Transverse colon (tissue), 4 donors: ENCODE measurements at regions not wholly inside any gene's neighbourhood (a gene's known extent, or its start where the extent isn't known, plus 50 kb on each side); places are given as distances from the start of the nearest gene placed in this dataset.

Source experiments
- DNase-seq: peaks from one replicate; pipeline ENCODE4 v3.0.0-alpha.2; 2019
- H3K27ac ChIP-seq, 4 donors: fragments of 200-600 bp; sonication (generic); 2 replicates each; pipeline ENCODE4 v1.5.1; 2016 to 2018; ENCODE audit warnings: inconsistent platforms in 4 of 4
- H3K27me3 ChIP-seq: fragments of 200-600 bp; sonication (generic); 2 replicates; pipeline ENCODE4 v1.5.1; 2017; ENCODE audit warnings: inconsistent platforms
- H3K36me3 ChIP-seq, 4 donors: fragments of 200-600 bp; sonication (generic); 2 replicates each; pipeline ENCODE4 v1.5.1; 2017 to 2019; ENCODE audit warnings: inconsistent platforms in 4 of 4
- H3K4me1 ChIP-seq, 4 donors: fragments of 200-600 bp; sonication (generic); 2 replicates each; pipeline ENCODE4 v1.5.1; 2017 to 2020; ENCODE audit warnings: inconsistent platforms in 4 of 4
- H3K4me3 ChIP-seq, 4 donors: fragments of 200-600 bp; sonication (generic); 1 replicate in 1 of 4; 2 replicates in 3 of 4; pipeline versions ENCODE4 v1.5.1 to v1.6.1; 2017 to 2019; ENCODE audit warnings: inconsistent platforms in 4 of 4
- H3K9me3 ChIP-seq, 2 donors: fragments of 200-600 bp; sonication (generic); 2 replicates each; pipeline ENCODE4 v1.5.1; 2017 to 2019; ENCODE audit warnings: inconsistent platforms in 2 of 2
- EP300 ChIP-seq: sonication (generic); formaldehyde crosslinking; IDR thresholded peaks from one replicate; pipeline ENCODE4 v1.6.1; 2017; ENCODE audit warnings: antibody characterized with exemption, low read depth
- POLR2A ChIP-seq: fragments of 450-650 bp; IDR thresholded peaks from one replicate; pipeline ENCODE4 v1.6.1; 2016; ENCODE audit warnings: antibody characterized with exemption, mild to moderate bottlenecking, moderate library complexity
- POLR2AphosphoS5 ChIP-seq, 3 donors: sonication (generic); formaldehyde crosslinking; IDR thresholded peaks; one replicate each; pipeline ENCODE4 v1.6.1; 2016; ENCODE audit warnings: antibody characterized with exemption in 3 of 3
- WGBS, 2 donors: methylation state at CpG; one replicate each; pipeline ENCODE4 v1.1.5; 2018; ENCODE audit warnings: low coverage in 1 of 2; 5-methylcytosine and 5-hydroxymethylcytosine counted together
- in situ Hi-C, 4 donors: fragments of 200-750 bp; cut with MboI; loops; one replicate each; pipeline versions ENCODE4 v1.15.0 to v1.15.1; 2017; ENCODE audit warnings: low sequenced_read_pairs in 3 of 4, low pct_ligation_motif_present in 1 of 4, low pct_unique_long_range_greater_than_20kb in 1 of 4
- intact Hi-C: fragments of 100-400 bp; cut with DNase I; formaldehyde crosslinking; loops from one replicate; pipeline ENCODE4 v1.15.1; 2023; ENCODE audit warnings: low total_unique reads
- TF ChIP-seq, protein P1 (sequence below), 5 experiments: fragments of 200-600 bp in 3 of 5; fragments of 450-650 bp in 2 of 5; sonication (generic) in 3 of 5; IDR thresholded peaks; 1 replicate in 2 of 5; 2 replicates in 3 of 5; pipeline ENCODE4 v1.5.1; 2016 to 2017; ENCODE audit warnings: antibody characterized with exemption in 5 of 5, inconsistent platforms in 3 of 5, mild to moderate bottlenecking in 2 of 5, moderate library complexity in 1 of 5

DNA sequence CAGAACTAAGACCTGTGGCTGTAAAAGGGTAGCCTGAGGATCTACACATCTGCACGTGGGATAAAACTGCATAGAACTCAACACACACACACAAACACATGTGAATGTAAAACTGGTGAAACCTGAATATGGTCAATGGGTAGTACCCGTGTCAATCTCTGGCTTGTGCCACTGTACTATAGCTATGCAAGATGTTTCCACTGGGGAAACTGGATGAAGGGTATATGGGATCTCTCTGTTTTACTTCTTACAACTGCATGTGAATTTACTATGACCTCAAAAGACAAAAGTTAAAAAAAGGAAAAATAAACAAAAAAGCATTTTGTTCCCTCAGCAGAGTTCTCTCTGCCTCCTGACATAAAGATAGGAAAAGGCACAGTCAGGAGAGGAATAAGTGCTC lies 143.3 kb upstream of the LHX1 start:
- TF ChIP-seq EP300 (no peak), POLR2A (no peak)
- TF ChIP-seq, protein P1, sequence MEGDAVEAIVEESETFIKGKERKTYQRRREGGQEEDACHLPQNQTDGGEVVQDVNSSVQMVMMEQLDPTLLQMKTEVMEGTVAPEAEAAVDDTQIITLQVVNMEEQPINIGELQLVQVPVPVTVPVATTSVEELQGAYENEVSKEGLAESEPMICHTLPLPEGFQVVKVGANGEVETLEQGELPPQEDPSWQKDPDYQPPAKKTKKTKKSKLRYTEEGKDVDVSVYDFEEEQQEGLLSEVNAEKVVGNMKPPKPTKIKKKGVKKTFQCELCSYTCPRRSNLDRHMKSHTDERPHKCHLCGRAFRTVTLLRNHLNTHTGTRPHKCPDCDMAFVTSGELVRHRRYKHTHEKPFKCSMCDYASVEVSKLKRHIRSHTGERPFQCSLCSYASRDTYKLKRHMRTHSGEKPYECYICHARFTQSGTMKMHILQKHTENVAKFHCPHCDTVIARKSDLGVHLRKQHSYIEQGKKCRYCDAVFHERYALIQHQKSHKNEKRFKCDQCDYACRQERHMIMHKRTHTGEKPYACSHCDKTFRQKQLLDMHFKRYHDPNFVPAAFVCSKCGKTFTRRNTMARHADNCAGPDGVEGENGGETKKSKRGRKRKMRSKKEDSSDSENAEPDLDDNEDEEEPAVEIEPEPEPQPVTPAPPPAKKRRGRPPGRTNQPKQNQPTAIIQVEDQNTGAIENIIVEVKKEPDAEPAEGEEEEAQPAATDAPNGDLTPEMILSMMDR (IDR thresholded peaks at IDR 0.05) = no peak
- Histone ChIP-seq H3K36me3 (no peaks in the 10 kb centered on the region), H3K27ac (no peak overlapping the region), H3K4me3 (no peak overlapping the region), H3K27me3 (peaks cover 30% of the 10 kb centered on the region), H3K4me1 (no peaks in the 10 kb centered on the region), H3K9me3 (no peaks in the 10 kb centered on the region)
- WGBS, 2 donors = 60 to 66% methylated on average over 1 to 2 of the region's 2 CpGs
- in situ Hi-C loops = no loop called here
- intact Hi-C loops = no loop called here
- no peak for DNase-seq

DNA sequence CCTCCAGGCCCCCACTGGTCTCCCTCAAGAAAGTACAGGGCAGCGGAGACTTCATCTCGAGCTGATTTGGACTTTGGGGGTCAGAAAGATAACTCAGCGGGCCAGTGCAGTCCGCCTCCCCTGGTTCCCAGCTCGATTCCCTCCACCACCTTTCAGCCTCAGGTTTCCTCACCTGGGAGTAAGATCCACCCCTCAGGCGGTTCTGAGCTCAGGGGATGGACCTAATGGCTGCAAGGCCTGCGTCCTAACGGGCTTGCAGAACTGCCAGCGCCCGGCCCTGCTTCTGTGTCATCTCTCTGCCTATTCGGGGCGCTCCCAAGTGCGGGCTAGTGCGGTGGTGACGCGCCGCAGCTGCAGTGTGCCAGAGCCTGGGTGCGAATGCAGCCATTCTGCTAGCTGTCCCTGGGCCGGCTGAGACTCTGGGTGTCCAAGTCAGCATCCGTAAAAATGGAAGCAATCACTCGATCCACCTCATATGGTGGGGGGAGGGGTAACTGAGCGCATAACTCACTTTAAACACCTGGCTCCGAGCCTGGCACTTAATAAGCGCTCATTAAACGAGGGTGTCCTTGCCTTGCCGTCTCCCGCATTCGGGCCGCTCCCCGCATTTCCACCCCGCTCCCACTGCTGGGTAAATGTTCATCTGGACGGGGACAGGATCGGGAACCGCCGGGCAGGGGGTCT lies 129.6 kb upstream of the LHX1 start:
- no peak for DNase-seq
- H3K4me3 ChIP-seq = no peak overlapping the region
- in situ Hi-C loops = no loop called here
- H3K9me3 ChIP-seq = no peaks in the 10 kb centered on the region
- intact Hi-C loops = no loop called here
- peaks cover 84% of the 10 kb centered on the region for H3K27me3 ChIP-seq
- no peaks in the 10 kb centered on the region for H3K36me3 ChIP-seq
- no peak overlapping the region for H3K27ac ChIP-seq
- no peak for TF ChIP-seq EP300
- TF ChIP-seq POLR2A = no peak
- no peak for TF ChIP-seq POLR2AphosphoS5 (IDR thresholded peaks at IDR 0.05)
- TF ChIP-seq, protein P1 (IDR thresholded peaks at IDR 0.05) = no peak
- peaks cover 0 to 7% (median 3%) of the 10 kb centered on the region in 4 donors for H3K4me1 ChIP-seq
- WGBS, 2 donors = 41 to 93% methylated on average over 2 to 19 of the region's 35 CpGs

DNA sequence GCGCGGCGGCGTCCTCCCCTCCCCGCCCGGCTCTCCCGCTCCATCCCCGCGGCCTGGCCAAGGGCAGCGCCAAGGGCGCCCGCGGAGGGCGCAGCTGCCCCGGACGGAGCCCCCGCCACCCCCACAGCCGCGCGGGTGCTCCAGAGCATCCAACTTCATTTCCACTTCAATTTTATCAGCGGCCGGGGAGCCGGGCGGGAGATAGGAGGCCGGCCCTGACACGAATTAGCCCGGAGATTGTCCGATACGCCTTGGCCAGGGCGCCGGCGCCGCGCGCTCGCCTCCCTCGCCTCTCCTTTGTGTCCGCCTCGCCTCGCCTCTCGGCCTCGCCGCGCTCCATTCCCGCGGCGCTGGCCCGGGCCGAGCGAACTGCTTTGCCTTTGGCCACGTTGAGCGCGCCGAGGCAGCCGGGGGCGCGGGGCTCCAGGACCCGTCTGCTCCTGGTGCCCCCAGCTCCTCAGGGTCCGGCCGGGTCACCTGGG lies 129.1 kb upstream of the LHX1 start:
- DNase-seq = no peak
- intact Hi-C loops = no loop called here
- H3K4me1 ChIP-seq = peaks cover 0 to 7% (median 3%) of the 10 kb centered on the region in 4 donors
- WGBS, 2 donors = 12% methylated on average over 30 of the region's 60 CpGs; no CpG with 5 or more reads in 1 of the 2 donors
- H3K4me3 ChIP-seq = no peak overlapping the region
- in situ Hi-C loops = no loop called here
- no peaks in the 10 kb centered on the region for H3K9me3 ChIP-seq
- no peak overlapping the region for H3K27ac ChIP-seq
- TF ChIP-seq POLR2A (no peak), EP300 (no peak), POLR2AphosphoS5 (IDR thresholded peaks at IDR 0.05) (no peak)
- TF ChIP-seq, protein P1 (IDR thresholded peaks at IDR 0.05) = no peak
- no peaks in the 10 kb centered on the region for H3K36me3 ChIP-seq
- H3K27me3 ChIP-seq = peaks cover 90% of the 10 kb centered on the region

DNA sequence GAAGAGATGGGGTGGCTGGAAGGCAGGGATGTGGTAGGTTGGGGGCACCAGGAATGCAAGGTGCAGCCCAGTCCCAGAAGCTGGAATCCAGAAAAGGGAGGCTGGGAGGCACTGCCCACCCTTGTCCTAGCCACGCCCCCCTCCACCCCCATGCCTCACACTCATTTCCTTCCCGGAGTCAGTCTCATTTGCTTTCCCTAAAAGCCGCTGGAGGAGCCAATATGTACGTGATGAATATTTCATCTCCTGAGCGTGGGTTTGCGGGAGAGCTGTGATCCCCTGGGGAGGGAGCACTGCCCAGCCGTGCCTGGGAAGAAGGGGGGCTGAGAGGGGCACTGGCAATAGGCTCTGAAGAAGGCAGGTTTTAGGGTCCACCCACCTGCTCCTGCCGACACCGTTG lies 124.5 kb upstream of the LHX1 start:
- in situ Hi-C loops = no loop called here
- no peaks in the 10 kb centered on the region for H3K36me3 ChIP-seq

More for the DNA sequence above, 124.5 kb upstream of the LHX1 start:
- H3K4me1 ChIP-seq = peaks cover 0 to 7% (median 3%) of the 10 kb centered on the region in 4 donors
- H3K4me3 ChIP-seq = no peak overlapping the region
- TF ChIP-seq, protein P1 (IDR thresholded peaks at IDR 0.05) = no peak
- TF ChIP-seq EP300 = no peak
- no peak for TF ChIP-seq POLR2A
- no peak for TF ChIP-seq POLR2AphosphoS5 (IDR thresholded peaks at IDR 0.05)
- H3K27ac ChIP-seq = no peak overlapping the region
- DNase-seq = no peak
- peaks cover 88% of the 10 kb centered on the region for H3K27me3 ChIP-seq
- WGBS, 2 donors = 7% methylated on average over 9 of the region's 9 CpGs; no CpG with 5 or more reads in 1 of the 2 donors
- no peaks in the 10 kb centered on the region for H3K9me3 ChIP-seq
- intact Hi-C loops = no loop called here
